ENCODE measurements at regions not wholly inside any gene's neighbourhood (a gene's known extent, or its start where the extent isn't known, plus 50 kb on each side); places are given as distances from the start of the nearest gene placed in this dataset.
"Not testable (repeated sequence)": the region's sequence is repeated elsewhere in the genome, so short reads cannot be mapped to it uniquely, and the experiment has no call there.

DNA sequence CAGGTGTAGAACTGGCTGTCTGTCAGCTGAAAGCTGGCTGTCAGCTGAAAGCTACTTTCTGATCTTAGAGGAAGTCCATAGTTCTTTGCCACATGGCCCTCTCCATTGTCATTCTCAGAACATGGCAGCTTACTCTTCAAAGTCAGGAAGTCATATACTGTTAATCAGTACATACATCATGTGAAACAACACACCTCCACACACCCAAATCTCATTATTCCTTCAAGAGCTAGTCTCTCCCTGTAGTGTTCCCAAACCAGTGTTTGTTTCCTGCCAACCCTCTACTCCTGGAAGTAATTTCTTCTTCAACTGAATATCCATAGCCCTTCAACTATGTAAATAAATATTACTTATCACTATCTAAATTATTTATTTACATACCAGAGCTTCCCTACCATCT, 58.9 kb downstream of the OR5AK2 start:
- DNase-seq (ENCODE audit: low read depth in 4 of 4, low spot score in 1 of 4), result no peak

DNA sequence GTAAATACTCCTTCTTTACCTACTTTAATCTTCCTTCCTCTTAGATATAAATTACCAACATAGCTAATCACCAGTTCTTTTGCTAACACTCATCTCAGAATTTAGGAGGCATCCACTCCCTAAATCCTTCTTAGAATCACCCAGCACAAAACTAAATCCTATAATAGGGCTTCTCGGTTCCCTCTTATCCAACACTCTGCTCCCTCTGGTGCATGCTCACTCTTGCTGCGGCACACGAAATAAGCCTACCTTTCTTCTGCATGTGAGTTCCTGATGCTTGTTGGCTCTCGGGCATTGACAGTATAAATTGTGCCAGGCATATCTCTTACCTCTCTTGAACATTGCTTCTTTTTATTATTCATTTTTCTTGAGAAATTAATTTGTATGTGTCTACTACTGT, 61.0 kb downstream of the OR5AK2 start:
- DNase-seq (ENCODE audit: low read depth in 4 of 4, low spot score in 1 of 4), result no peak

DNA sequence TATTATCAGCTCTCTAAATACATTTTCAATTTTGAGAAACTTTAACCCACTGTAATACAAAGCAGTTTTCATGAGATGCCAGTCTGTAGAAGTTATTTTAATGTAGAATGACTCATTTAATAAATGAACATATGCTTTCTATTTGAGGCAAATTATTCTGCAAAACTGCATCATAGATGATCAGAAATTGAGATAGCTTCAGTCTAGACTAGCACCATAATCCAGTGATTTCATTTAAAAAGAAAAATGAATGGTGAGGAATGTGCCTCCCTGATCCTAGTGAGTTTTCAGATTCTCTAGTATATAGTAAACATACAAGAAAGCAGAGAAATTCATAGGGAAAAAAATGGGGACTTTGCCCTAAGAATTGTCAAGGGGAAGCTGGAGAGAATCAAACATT, 66.1 kb downstream of the OR5AK2 start:
- no peak for DNase-seq (ENCODE audit: low read depth in 4 of 4, low spot score in 1 of 4)

DNA sequence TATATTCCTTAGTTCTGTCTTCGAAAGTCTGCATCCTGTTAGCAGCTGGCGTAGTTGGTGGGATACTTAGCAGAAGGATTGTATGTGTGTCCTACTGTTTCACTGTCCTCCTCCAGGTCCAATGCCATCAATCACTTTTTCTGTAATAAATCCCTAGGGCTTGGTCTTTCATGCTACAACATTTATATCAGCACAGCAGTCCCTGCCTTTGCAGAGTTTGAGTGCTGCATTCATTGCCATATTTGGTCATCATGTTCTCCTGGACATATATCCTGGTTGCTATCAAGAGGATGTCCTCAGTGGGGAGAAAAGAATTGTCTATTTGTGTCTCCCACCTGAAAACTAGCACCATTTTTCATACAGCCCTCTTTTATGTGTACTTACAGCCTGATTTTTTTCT, 67.0 kb downstream of the OR5AK2 start:
- DNase-seq (ENCODE audit: low read depth in 4 of 4, low spot score in 1 of 4), result no peak

DNA sequence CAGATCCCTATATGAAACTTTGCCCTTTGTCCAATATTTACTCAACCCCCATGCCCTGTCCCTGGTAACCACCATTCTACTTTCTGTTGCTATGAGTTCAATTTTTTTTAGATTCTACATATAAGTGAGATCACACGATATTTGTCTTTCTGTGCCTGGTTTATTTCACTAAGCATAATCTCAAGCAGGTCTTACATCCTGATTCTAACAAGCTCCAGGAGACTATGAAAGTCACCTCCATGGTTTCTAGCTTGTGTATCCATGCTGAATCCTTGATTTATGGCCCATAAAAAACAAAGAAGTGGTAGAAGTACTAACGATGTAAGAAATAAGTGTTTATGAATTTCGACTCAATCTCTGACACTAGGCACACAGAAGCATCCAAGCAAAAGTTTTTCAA, 68.0 kb downstream of the OR5AK2 start:
- no peak for DNase-seq (ENCODE audit: low read depth in 4 of 4, low spot score in 1 of 4)

DNA sequence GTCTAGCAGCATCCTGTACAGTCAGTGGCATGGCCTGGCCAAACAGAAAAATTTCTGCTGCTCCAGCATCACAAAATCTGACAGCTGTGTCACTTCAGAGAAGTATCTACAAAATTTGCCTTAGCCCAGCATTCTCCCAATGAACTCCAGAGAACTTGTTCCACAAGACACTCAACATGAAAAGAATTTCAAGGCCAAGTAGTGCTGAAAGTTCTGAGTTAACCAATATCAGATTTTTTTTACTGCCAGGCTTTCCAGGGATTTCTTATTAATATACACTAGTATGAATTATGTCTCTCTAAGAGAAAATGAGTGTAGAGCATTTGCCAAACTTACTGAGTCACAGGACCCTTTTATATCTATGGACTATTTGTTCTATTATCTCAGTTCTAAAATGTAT, 68.8 kb downstream of the OR5AK2 start:
- no peak for DNase-seq (ENCODE audit: low read depth in 4 of 4, low spot score in 1 of 4)

DNA sequence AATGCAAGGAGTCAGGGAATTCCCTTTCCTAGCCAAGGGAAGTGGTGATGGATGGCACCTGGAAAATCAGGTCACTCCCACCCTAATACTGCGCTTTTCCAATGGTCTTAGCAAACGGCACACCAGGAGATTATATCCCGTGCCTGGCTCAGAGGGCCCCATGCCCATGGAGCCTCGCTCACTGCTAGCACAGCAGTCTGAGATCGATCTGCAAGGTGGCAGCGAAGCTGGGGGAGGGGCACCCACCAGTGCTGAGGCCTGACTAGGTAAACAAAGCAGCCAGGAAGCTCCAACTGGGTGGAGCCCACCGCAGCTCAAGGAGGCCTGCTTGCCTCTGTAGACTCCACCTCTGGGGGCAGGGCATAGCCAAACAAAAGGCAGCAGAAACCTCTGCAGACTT, 74.2 kb downstream of the OR5AK2 start:
- not testable (repeated sequence) for DNase-seq (ENCODE audit: low read depth in 4 of 4, low spot score in 1 of 4)

DNA sequence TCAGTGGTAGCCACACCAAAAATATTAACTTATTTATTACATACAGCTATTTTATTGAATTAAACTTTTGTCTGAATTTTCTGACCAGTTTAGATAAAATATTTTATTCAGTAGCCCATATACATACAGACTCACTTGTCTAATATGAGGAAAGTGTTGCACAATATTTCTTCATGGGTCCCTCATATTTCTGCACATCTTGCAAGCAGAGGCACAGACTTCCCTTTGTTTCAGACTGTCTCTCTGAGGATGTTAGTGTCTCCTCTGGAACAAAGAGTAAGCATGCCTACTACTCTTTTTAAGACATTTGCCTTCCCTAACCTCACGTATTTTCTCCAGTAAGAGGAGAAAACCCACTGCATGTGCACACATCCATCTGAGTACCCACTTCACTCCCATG, 81.2 kb downstream of the OR5AK2 start:
- no peak for DNase-seq (ENCODE audit: low read depth in 4 of 4, low spot score in 1 of 4)

DNA sequence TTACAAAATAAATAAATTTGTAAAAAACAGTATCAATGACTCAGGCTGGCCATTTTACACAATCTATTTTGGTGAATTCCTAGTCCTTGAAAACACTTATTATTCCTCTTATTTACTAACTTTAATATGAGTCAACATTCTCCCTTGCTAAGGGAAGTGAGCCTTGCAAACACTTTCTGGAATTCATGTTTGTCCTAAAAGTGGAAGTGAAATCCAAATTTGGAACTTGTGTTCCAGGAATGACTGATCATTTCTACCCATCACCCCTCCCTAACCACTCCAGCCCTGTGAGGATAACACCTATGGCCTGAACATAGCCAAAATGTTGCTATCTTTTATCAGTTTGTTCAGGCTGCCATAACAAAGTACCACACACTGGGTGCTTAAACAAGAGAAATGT, 83.1 kb downstream of the OR5AK2 start:
- no peak for DNase-seq (ENCODE audit: low read depth in 4 of 4, low spot score in 1 of 4)

DNA sequence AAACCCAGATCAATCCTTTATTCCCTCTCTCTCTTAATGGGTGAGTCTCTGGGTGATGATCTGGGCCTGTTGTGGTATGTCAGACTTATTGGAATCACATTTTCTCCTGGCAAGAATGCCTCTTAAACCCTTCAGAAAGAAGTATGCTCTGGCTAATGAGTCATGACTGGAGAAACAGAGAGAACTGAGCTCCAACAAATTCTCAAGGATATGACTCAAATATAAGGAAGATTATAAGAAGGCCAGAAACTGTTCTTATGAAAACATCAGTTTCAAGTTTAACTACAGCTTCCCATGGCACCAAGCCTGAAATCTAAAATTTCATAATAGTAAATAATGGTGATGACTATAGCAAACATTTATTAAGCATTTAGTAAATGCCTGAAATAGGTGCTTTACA, 83.9 kb downstream of the OR5AK2 start:
- DNase-seq (ENCODE audit: low read depth in 4 of 4, low spot score in 1 of 4), result no peak

DNA sequence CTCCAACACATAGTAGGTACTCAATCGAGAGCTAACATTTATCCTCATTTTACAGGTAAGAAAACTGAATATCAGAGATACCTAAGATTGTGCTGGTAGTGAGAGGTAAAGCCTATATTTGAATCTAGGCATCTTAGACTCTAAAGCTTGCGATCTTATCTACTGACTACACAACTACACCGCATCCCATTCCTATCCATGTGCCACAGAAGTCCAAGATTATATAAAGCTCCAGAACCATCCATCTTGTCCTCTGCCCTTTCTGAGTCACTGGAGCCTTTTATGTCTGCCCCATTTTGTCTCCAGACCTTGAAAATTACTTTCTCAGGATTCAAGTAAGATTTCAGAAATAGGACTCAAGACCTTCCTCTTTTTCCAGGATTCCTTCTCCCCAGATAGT, 84.4 kb downstream of the OR5AK2 start:
- no peak for DNase-seq (ENCODE audit: low read depth in 4 of 4, low spot score in 1 of 4)

DNA sequence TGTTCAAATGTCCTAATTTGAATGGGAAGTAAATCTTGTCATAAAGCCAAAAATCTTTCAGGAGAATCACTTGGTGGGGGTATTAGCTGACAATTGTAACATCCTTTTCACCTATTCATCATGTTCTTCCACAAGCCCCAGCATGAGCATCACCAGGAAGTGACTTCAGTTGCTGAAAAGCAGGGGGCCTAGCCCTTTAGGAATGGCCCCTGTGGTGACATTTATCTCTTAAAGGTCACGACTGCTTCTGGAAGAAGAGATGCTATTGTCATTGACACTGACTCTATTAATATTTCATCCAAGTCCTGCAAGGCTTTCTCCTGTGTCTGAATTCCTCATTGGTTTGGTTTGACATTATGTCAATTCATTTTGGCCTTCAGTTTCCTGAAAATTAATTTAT, 92.6 kb downstream of the OR5AK2 start:
- no peak for DNase-seq (ENCODE audit: low read depth in 4 of 4, low spot score in 1 of 4)

DNA sequence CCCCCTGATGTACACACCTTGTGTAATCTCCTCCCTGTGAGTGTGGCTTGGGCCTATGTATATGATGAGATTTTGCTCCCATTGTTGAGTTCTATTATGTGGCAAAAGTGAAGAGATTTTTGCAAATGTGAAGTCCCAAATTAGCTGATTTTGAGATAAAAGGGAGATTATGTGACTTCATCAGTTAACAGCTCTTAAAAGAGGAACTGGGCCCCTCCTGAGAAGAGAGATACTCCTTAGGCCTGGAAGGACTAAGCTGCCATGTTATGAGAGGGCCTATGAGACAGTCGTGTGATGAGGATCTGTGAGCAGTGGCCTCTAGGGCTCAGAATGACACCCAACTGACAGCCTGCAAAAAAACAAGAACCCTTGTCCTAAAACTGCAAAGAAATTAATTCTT, 93.4 kb downstream of the OR5AK2 start:
- DNase-seq (ENCODE audit: low read depth in 4 of 4, low spot score in 1 of 4), result no peak

DNA sequence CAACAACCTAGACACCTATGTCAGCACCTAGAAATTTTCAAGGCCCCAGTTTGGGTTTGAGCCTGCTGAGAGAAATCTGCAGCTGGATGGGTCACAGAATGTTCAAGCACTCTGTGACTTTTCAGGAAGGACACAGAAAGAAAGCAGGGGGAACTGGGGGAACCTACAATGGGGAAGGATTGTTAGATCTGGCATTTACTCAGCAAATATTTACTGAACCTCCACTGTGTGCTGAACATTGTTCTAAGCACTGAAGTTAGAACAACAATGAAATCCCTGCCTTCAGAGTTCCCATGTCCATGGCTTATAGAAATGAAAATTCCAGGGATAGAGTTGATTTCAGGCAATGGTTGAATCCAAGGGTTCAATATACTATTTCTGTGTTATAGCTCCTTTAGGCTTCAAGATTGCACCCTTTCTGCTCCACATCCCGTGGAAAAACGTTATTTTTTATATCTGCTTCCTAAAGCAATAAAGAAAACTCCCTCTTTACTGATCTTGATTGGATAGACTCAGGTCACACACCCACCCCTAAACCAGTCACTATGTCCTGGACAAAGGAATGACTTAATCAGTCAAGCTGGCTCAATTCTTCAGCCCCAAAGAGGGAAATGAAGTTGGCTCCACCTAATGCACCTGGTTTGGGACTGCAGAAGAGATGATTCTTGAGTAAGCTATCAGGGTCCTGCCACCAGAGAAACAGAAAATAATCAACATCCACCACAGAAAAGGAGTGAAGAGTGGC, 95.1 kb downstream of the OR5AK2 start:
- DNase-seq (ENCODE audit: low read depth in 4 of 4, low spot score in 1 of 4), result no peak

DNA sequence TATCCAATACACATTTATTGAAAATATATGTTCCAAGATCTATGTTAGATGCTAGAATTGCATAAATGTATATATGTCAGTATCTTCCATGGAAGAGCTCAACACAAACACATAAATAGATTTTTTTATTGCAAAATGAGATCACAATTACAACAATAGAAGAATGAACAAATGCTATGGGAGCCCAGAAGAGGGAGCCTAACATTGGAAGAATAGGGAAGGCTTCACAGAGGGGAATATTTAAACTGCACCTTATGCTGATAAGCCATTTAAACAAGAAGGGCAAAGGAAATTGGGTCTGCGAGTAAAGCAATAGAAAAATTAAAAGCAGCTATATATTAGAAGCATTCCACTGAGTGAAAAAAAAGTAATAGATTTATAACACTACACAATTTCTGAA, 96.1 kb upstream of the LRRC55 start:
- no peak for DNase-seq (ENCODE audit: low read depth in 4 of 4, low spot score in 1 of 4)

DNA sequence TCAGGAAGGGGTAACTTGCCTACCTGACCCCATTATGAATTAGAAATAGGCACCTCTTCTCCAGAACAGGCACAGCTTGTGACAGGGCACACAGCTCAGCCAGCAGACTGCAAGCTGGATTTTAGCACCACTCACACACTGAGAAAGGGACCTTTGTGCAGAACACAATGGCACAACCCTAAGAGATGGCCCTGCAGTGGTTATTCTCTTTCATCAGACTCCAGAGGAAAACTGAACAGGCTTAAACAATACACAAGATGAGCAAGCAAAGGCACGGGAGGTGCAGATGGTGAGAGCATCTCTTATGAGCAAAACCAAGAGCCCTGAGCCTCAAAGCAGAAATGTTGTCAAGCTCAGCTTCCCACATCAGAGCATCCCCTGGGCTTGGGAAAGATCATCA, 93.8 kb upstream of the LRRC55 start:
- no peak for DNase-seq (ENCODE audit: low read depth in 4 of 4, low spot score in 1 of 4)

DNA sequence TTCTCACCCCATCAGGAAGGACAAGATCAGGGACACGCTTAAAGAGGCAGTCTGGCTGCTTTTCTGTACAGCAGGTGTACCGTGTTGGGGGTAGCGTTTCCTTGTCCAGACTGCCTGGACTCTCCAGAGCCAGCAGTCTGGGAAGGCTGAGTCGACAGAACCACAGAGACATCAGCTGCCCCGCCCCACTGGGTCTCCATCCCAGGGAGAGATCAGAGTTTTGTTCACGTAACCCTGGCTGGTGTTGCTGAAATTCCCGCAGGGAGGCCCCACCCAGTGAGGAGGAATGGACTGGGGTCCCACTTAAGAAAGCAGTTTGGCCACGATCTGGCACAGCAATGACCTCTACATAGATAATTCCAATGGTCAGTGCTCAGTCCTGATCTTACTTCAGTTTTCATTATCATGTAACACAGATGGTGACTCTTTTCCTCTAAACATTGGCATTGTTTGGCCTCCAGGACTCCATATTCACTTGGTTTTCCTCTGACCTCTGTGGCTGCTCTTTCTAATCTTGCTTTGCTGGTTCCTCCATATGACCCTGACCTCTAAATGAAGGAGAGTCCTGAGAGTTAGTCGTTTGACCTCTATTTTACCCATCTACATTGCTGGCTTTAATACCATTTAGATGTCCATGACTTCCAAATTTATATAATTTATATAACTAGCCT, 89.6 kb upstream of the LRRC55 start:
- no peak for DNase-seq (ENCODE audit: low read depth in 4 of 4, low spot score in 1 of 4)

DNA sequence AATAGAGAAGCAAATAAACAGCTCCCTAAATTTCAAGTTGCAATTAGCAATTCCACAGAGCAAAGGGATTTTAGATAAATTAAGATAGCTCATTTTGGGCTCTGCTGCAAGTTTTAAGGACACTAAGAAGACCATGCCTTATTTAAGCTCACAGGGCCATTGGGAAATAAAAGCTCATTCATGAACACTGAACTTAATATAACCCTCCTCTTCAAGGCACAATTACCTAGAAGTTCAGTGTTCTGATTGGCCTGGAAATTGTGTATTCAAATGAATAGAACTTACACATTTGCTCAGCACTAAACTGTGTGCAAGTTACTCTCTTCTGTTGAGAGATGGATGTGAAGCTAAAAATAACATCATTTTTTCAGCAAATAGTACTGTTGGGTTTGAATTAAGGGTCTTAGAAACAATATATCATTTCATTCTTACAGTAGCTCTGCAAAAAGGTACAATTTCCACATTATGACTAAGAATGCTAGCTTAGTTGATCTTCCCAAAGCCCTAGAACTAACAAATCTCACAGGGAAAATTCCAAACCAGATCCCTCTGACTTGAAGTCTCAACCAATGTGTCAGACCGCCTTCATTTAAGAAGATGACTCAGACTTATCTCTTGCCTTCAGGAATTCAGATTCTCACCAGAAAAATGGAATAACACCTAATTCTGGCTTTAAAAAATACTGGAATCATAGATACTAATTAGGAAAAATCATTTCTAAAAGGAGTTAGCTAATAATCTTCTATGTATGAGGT, 87.4 kb upstream of the LRRC55 start:
- DNase-seq (ENCODE audit: low read depth in 4 of 4, low spot score in 1 of 4), result no peak

DNA sequence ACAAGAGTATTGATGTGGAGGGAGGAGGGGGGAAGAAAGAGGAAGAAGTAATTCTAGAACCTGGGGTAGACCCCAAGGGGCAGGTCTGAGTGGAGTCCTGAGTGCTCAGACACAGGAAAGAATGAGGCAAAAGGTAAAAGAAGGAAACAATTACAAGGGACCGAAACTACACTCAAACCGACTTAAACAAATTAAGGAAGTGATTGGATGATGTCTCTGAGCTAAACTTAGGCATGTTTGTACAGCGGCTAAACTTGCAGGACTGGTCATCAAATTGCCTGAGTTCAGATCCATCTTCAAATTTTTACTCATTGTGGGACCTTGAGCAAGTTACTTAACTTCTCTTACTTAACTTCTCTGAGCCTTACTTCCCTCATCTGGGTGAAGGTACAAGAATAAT, 86.3 kb upstream of the LRRC55 start:
- DNase-seq (ENCODE audit: low read depth in 4 of 4, low spot score in 1 of 4), result no peak

DNA sequence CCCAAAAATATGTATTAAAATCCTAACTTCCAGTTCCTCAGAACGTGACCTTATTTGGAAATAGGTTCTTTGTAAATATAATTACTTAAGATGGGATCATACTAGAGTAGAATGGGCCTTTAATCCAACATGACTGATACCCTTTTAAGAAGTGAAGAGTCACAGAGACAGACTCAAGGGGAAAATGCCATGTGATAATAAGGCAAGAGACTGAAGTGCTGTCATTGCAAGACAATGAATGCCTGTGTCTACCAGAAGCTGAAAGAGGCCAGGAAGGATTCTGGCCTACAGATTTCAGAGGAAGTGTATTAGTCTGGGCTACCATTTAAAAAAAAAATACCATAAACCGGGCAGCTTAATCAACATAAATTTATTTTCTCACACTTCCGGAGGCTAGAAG, 85.9 kb upstream of the LRRC55 start:
- DNase-seq (ENCODE audit: low read depth in 4 of 4, low spot score in 1 of 4), result no peak

DNA sequence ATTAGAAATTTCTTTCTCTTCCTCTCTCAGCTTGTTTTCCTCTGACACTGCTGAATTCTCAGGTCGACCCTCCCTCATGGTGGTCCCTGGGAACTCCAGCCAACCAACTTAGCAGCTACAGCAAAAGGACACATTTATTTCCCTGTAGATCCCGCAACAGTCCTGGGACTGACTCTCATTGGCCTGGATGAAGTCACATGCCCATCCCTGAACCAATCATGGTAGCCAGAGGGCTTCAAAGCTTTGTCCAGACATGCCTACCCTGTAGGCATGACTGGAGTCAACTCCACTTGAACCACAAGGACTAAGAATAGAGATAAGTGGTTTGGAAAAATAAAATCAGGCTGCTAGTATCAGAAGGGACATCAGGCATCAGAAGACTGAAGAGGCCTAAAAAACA, 84.6 kb upstream of the LRRC55 start:
- DNase-seq (ENCODE audit: low read depth in 4 of 4, low spot score in 1 of 4), result no peak

DNA sequence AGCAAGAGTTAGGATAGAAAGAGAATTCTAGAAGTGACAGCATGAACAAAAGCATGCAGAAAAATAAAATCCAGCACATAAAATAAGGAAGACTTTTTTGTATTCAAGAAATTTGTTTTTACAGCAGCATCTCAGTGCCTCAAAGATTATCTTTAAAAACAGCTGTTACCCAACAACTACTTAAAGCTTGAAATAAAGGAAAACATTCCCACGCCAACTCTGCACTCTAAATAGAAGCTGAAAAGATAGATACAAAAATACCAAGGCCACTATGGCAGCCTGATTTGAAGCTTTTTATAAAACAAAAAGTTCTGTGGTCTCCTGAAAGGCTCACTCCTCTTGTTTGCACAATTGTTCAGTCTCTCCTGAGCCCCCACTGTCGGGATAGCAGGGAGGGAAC, 83.6 kb upstream of the LRRC55 start:
- no peak for DNase-seq (ENCODE audit: low read depth in 4 of 4, low spot score in 1 of 4)
